ENCODE measurements at regions not wholly inside any gene's neighbourhood (a gene's known extent, or its start where the extent isn't known, plus 50 kb on each side); places are given as distances from the start of the nearest gene placed in this dataset.

DNA sequence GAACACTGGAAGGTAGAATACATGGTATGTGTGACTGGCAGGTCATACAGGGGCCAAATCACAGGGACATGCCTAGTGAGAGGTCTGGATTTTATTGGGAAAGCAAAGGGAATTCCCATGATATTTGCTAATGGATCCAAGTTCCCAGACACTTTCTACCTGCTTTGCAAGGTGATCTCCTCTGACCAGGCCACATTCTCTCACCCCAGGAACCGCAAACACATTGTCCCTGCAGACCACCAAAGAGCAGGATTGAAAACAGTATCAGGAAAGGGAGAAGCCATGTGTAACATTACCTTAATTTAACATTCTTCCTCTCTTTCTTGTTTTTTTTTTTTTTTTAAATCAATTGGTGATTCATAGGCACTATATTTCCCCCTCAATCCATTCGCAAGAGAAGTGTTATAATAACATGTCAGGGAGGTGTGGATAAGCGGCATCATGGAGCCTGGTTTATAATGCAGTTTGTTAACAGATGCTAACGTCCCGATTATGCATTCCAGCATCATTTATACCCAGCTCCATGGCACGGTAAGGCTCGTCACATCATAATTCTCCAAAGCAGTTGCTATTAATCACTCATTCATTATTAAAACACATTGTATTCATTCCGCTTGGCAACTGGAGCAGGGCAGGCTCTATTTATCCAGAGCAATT, 155.1 kb upstream of the CCL2 start:
- intact Hi-C loops (cut with micrococcal nuclease): no loop called here
- Mint-ChIP-seq H3K4me1 (no peaks in the 10 kb centered on the region), H3K27me3 (peaks cover 20% of the 10 kb centered on the region), H3K9me3 (ENCODE audit: insufficient read depth) (no peaks in the 10 kb centered on the region), H3K27ac (no peak overlapping the region), H3K4me3 (no peak overlapping the region)
- no peaks in the 10 kb centered on the region for H4K20me1 ChIP-seq (ENCODE audit: control insufficient read depth, insufficient read depth, low read length, poor library complexity, severe bottlenecking)
- peaks cover 0 to 3% (median 1%) of the 10 kb centered on the region in 4 experiments for H3K27me3 ChIP-seq (replicated peaks in 1 of 4; ENCODE audit: control extremely low read depth in 1 of 4, control insufficient read depth in 3 of 4, insufficient read depth in 4 of 4, low read length in 3 of 4)
- no peak overlapping the region for H2AFZ ChIP-seq (ENCODE audit: insufficient read depth, low read depth, low read length, poor library complexity, severe bottlenecking)
- no peak overlapping the region for H3K4me3 ChIP-seq (ENCODE audit: control extremely low read depth in 1 of 5, extremely low read depth in 1 of 5, insufficient read depth in 1 of 5, low read depth in 2 of 5, low read length in 4 of 5)
- H3K4me1 ChIP-seq (ENCODE audit: control insufficient read depth in 2 of 2, insufficient read depth in 2 of 2, low read length in 2 of 2): no peaks in the 10 kb centered on the region
- ChIA-PET CTCF (no interaction called here), POLR2A (no interaction called here)
- H3K9me3 ChIP-seq (ENCODE audit: control extremely low read depth in 1 of 3, control insufficient read depth in 2 of 3, insufficient read depth in 1 of 3, low read length in 2 of 3): no peaks in the 10 kb centered on the region
- H3K27ac ChIP-seq (ENCODE audit: low read length in 2 of 2): no peak overlapping the region
- H3K9ac ChIP-seq (ENCODE audit: low read length): no peak overlapping the region
- ATAC-seq (ENCODE audit: low read depth) (no peak), DNase-seq (no peak)
- WGBS (ENCODE audit: insufficient coverage): 98% methylated on average over 5 of the region's 8 CpGs
- no peaks in the 10 kb centered on the region for H3K36me3 ChIP-seq (replicated peaks in 1 of 2; ENCODE audit: control extremely low read depth in 1 of 2, control insufficient read depth in 1 of 2, extremely low read depth in 1 of 2, insufficient read depth in 2 of 2, low read length in 1 of 2)
- no peak overlapping the region for H3K4me2 ChIP-seq (replicated peaks; ENCODE audit: low read depth, low read length, poor library complexity, severe bottlenecking)
- H3K79me2 ChIP-seq (ENCODE audit: control insufficient read depth, insufficient read depth, low read length): no peaks in the 10 kb centered on the region
- TF ChIP-seq EZH2 (IDR thresholded peaks at IDR 0.05; ENCODE audit: borderline replicate concordance, insufficient read depth, low read depth, low read length, poor library complexity, severe bottlenecking): no peak
- TF ChIP-seq, protein P1, sequence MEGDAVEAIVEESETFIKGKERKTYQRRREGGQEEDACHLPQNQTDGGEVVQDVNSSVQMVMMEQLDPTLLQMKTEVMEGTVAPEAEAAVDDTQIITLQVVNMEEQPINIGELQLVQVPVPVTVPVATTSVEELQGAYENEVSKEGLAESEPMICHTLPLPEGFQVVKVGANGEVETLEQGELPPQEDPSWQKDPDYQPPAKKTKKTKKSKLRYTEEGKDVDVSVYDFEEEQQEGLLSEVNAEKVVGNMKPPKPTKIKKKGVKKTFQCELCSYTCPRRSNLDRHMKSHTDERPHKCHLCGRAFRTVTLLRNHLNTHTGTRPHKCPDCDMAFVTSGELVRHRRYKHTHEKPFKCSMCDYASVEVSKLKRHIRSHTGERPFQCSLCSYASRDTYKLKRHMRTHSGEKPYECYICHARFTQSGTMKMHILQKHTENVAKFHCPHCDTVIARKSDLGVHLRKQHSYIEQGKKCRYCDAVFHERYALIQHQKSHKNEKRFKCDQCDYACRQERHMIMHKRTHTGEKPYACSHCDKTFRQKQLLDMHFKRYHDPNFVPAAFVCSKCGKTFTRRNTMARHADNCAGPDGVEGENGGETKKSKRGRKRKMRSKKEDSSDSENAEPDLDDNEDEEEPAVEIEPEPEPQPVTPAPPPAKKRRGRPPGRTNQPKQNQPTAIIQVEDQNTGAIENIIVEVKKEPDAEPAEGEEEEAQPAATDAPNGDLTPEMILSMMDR (IDR thresholded peaks at IDR 0.05): no peak

GRCh38 chr17:34107019-34107418, 148.1 kb upstream of the CCL2 start:
- intact Hi-C loops (cut with micrococcal nuclease): no loop called here
- no peaks in the 10 kb centered on the region for H3K9me3 Mint-ChIP-seq (ENCODE audit: insufficient read depth)
- CTCF ChIA-PET: no interaction called here
- no peak overlapping the region for H3K4me2 ChIP-seq (replicated peaks; ENCODE audit: low read depth, low read length, poor library complexity, severe bottlenecking)
- 67% methylated on average over 1 of the region's 2 CpGs for WGBS (ENCODE audit: insufficient coverage)
- H2AFZ ChIP-seq (ENCODE audit: insufficient read depth, low read depth, low read length, poor library complexity, severe bottlenecking): no peak overlapping the region
- no peaks in the 10 kb centered on the region for H3K79me2 ChIP-seq (ENCODE audit: control insufficient read depth, insufficient read depth, low read length)
- no peaks in the 10 kb centered on the region for H3K4me1 ChIP-seq (ENCODE audit: control insufficient read depth in 2 of 2, insufficient read depth in 2 of 2, low read length in 2 of 2)
- POLR2A ChIA-PET: no interaction called here
- H3K4me1 Mint-ChIP-seq: no peaks in the 10 kb centered on the region
- TF ChIP-seq, protein P1 (IDR thresholded peaks at IDR 0.05): no peak
- TF ChIP-seq EZH2 (IDR thresholded peaks at IDR 0.05; ENCODE audit: borderline replicate concordance, insufficient read depth, low read depth, low read length, poor library complexity, severe bottlenecking): no peak
- no peaks in the 10 kb centered on the region for H3K9me3 ChIP-seq (ENCODE audit: control extremely low read depth in 1 of 3, control insufficient read depth in 2 of 3, insufficient read depth in 1 of 3, low read length in 2 of 3)
- peaks cover 25% of the 10 kb centered on the region for H3K27me3 Mint-ChIP-seq
- H3K4me3 Mint-ChIP-seq: no peak overlapping the region
- no peaks in the 10 kb centered on the region for H3K36me3 ChIP-seq (replicated peaks in 1 of 2; ENCODE audit: control extremely low read depth in 1 of 2, control insufficient read depth in 1 of 2, extremely low read depth in 1 of 2, insufficient read depth in 2 of 2, low read length in 1 of 2)
- DNase-seq: no peak
- ATAC-seq (ENCODE audit: low read depth): no peak
- H4K20me1 ChIP-seq (ENCODE audit: control insufficient read depth, insufficient read depth, low read length, poor library complexity, severe bottlenecking): no peaks in the 10 kb centered on the region
- H3K27me3 ChIP-seq (replicated peaks in 1 of 4; ENCODE audit: control extremely low read depth in 1 of 4, control insufficient read depth in 3 of 4, insufficient read depth in 4 of 4, low read length in 3 of 4): peaks cover 0 to 7% (median 0%) of the 10 kb centered on the region in 4 experiments
- H3K27ac ChIP-seq (ENCODE audit: low read length in 2 of 2): no peak overlapping the region
- H3K4me3 ChIP-seq (ENCODE audit: control extremely low read depth in 1 of 5, extremely low read depth in 1 of 5, insufficient read depth in 1 of 5, low read depth in 2 of 5, low read length in 4 of 5): no peak overlapping the region
- no peak overlapping the region for H3K9ac ChIP-seq (ENCODE audit: low read length)
- H3K27ac Mint-ChIP-seq: no peak overlapping the region
